ENCODE measurements at regions not wholly inside any gene's neighbourhood (a gene's known extent, or its start where the extent isn't known, plus 50 kb on each side); places are given as distances from the start of the nearest gene placed in this dataset.
"Not testable (repeated sequence)": the region's sequence is repeated elsewhere in the genome, so short reads cannot be mapped to it uniquely, and the experiment has no call there.

- H2BK120ac ChIP-seq (ENCODE audit: low read depth, low read length, poor library complexity, severe bottlenecking), result no peak overlapping the region
- no peak overlapping the region for H2BK20ac ChIP-seq (ENCODE audit: low read depth, low read length, poor library complexity, severe bottlenecking)
- H4K91ac ChIP-seq (ENCODE audit: insufficient read length, low read depth, low read length), result no peak overlapping the region
- H3K18ac ChIP-seq (ENCODE audit: insufficient read length, low read depth, low read length), result no peak overlapping the region
- TF ChIP-seq CTCF (conservative IDR thresholded peaks at IDR 0.05), result no peak
- H3K23me2 ChIP-seq (ENCODE audit: insufficient read length, low read depth, low read length, poor library complexity, severe bottlenecking), result no peaks in the 10 kb centered on the region
- no peak overlapping the region for H3K4ac ChIP-seq (ENCODE audit: low read depth, low read length)
- no peak overlapping the region for H3T11ph ChIP-seq (ENCODE audit: low read length)
- no peak for DNase-seq
- no peaks in the 10 kb centered on the region for H3K9me3 ChIP-seq (ENCODE audit: control insufficient read depth, low read depth, low read length)
- no peak overlapping the region for H3K56ac ChIP-seq (ENCODE audit: insufficient read length, low read depth, low read length)
- no peaks in the 10 kb centered on the region for H4K20me1 ChIP-seq (ENCODE audit: control insufficient read depth, insufficient read depth, insufficient read length)
- no peaks in the 10 kb centered on the region for H3K4me1 ChIP-seq (ENCODE audit: insufficient read depth, low read length)
- Mint-ChIP-seq H3K27ac (no peak overlapping the region), H3K4me3 (no peak overlapping the region), H3K9me3 (peaks cover 5 to 10% of the 10 kb centered on the region in 2 experiments; a peak in 4 of 5 replicates), H3K27me3 (ENCODE audit: low read depth) (no peaks in the 10 kb centered on the region), H3K36me3 (ENCODE audit: insufficient read depth in 1 of 3, low read depth in 3 of 3) (peaks cover 0 to 12% (median 9%) of the 10 kb centered on the region in 3 experiments; a peak in 4 of 7 replicates), H3K4me1 (no peaks in the 10 kb centered on the region)
- H4K5ac ChIP-seq (ENCODE audit: insufficient read length, low read depth, low read length), result no peak overlapping the region
- no peak overlapping the region for H3K14ac ChIP-seq (ENCODE audit: insufficient read depth, low read length)
- no peaks in the 10 kb centered on the region for H3K27me3 ChIP-seq (ENCODE audit: insufficient read depth, low read length)
- H3K4me2 ChIP-seq (ENCODE audit: insufficient read depth, insufficient read length, low read length), result no peak overlapping the region
- no CpG with 5 or more reads among the region's 1 CpG for WGBS (ENCODE audit: extremely low coverage, insufficient read length, low lambda C conversion rate)
- H3K9ac ChIP-seq (ENCODE audit: extremely low read depth, insufficient read length, low read length), result no peak overlapping the region
- H2BK12ac ChIP-seq (ENCODE audit: insufficient read length, low read depth, low read length), result no peak overlapping the region
- no peaks in the 10 kb centered on the region for H3K79me1 ChIP-seq (ENCODE audit: insufficient read depth, low read depth, low read length, poor library complexity, severe bottlenecking)
- H3K27ac ChIP-seq (ENCODE audit: insufficient read length, low read depth, low read length), result no peak overlapping the region
- H2BK5ac ChIP-seq (ENCODE audit: insufficient read length, low read length), result no peak overlapping the region
- no peak overlapping the region for H4K8ac ChIP-seq (replicated peaks; ENCODE audit: insufficient read length, low read depth, low read length)
- H3K79me2 ChIP-seq (ENCODE audit: insufficient read depth, low read length), result no peaks in the 10 kb centered on the region
- no peak overlapping the region for H3K23ac ChIP-seq (ENCODE audit: insufficient read length, low read depth, low read length)
- no peak overlapping the region for H2AK5ac ChIP-seq (ENCODE audit: insufficient read length, low read length)
- no peak overlapping the region for H2BK15ac ChIP-seq (ENCODE audit: low read depth, low read length)
- no peak overlapping the region for H2AFZ ChIP-seq (ENCODE audit: low read length)
These were observed 59.7 kb upstream of the PIP4K2A start for GRCh38 chr10:22774102-22774501.

- H3K9ac ChIP-seq (ENCODE audit: extremely low read depth, insufficient read length, low read length); H2BK15ac ChIP-seq (ENCODE audit: low read depth, low read length); H2BK12ac ChIP-seq (ENCODE audit: insufficient read length, low read depth, low read length); H3K27ac ChIP-seq (ENCODE audit: insufficient read length, low read depth, low read length); H3K14ac ChIP-seq (ENCODE audit: insufficient read depth, low read length); H3K4ac ChIP-seq (ENCODE audit: low read depth, low read length); H3T11ph ChIP-seq (ENCODE audit: low read length); H2AK5ac ChIP-seq (ENCODE audit: insufficient read length, low read length); DNase-seq; H3K27me3 Mint-ChIP-seq (ENCODE audit: low read depth); H3K9me3 Mint-ChIP-seq; H3K27me3 ChIP-seq (ENCODE audit: insufficient read depth, low read length); H2BK120ac ChIP-seq (ENCODE audit: low read depth, low read length, poor library complexity, severe bottlenecking); H3K4me3 Mint-ChIP-seq; H3K23ac ChIP-seq (ENCODE audit: insufficient read length, low read depth, low read length); H4K20me1 ChIP-seq (ENCODE audit: control insufficient read depth, insufficient read depth, insufficient read length); H3K79me2 ChIP-seq (ENCODE audit: insufficient read depth, low read length); H3K56ac ChIP-seq (ENCODE audit: insufficient read length, low read depth, low read length); H2BK20ac ChIP-seq (ENCODE audit: low read depth, low read length, poor library complexity, severe bottlenecking); H4K8ac ChIP-seq (replicated peaks; ENCODE audit: insufficient read length, low read depth, low read length); H2BK5ac ChIP-seq (ENCODE audit: insufficient read length, low read length); H3K18ac ChIP-seq (ENCODE audit: insufficient read length, low read depth, low read length); H3K4me2 ChIP-seq (ENCODE audit: insufficient read depth, insufficient read length, low read length); H3K79me1 ChIP-seq (ENCODE audit: insufficient read depth, low read depth, low read length, poor library complexity, severe bottlenecking); H2AFZ ChIP-seq (ENCODE audit: low read length); H3K27ac Mint-ChIP-seq; H3K4me1 Mint-ChIP-seq; H3K36me3 Mint-ChIP-seq (ENCODE audit: insufficient read depth in 1 of 3, low read depth in 3 of 3); H4K5ac ChIP-seq (ENCODE audit: insufficient read length, low read depth, low read length); H4K91ac ChIP-seq (ENCODE audit: insufficient read length, low read depth, low read length); H3K9me3 ChIP-seq (ENCODE audit: control insufficient read depth, low read depth, low read length); H3K4me1 ChIP-seq (ENCODE audit: insufficient read depth, low read length); H3K23me2 ChIP-seq (ENCODE audit: insufficient read length, low read depth, low read length, poor library complexity, severe bottlenecking): not testable (repeated sequence)
- WGBS (ENCODE audit: extremely low coverage, insufficient read length, low lambda C conversion rate), result no CpG with 5 or more reads among the region's 5 CpGs
These were observed 57.3 kb upstream of the PIP4K2A start for GRCh38 chr10:22771631-22772030.

Measured in H9 (cell line).